HG02852 (cell line): ENCODE measurements at regions not wholly inside any gene's neighbourhood (a gene's known extent, or its start where the extent isn't known, plus 50 kb on each side); places are given as distances from the start of the nearest gene placed in this dataset.
"Not testable (repeated sequence)": the region's sequence is repeated elsewhere in the genome, so short reads cannot be mapped to it uniquely, and the experiment has no call there.

Experiments used
- ATAC-seq: cut with Tn5 transposase; IDR thresholded peaks from one replicate; pipeline ENCODE4 v1.9.1; 2021; ENCODE audit warnings: mild to moderate bottlenecking, moderate library complexity; ENCODE audit not compliant: unreplicated experiment

GRCh38 chrX:45524296-45524695 lies 323.6 kb upstream of the DIPK2B start:
- no peak for ATAC-seq

- no peak for ATAC-seq
Measured at GRCh38 chrX:45518552-45518951, 317.9 kb upstream of the DIPK2B start.

- ATAC-seq = no peak
Measured at GRCh38 chrX:45517090-45517973, 316.7 kb upstream of the DIPK2B start.

GRCh38 chrX:45515262-45516215 lies 314.9 kb upstream of the DIPK2B start:
- ATAC-seq = no peak

- no peak for ATAC-seq
Measured at GRCh38 chrX:45513042-45513441, 312.4 kb upstream of the DIPK2B start.

GRCh38 chrX:45508454-45508853 lies 307.8 kb upstream of the DIPK2B start:
- no peak for ATAC-seq

GRCh38 chrX:45506149-45506730 lies 305.6 kb upstream of the DIPK2B start:
- ATAC-seq = no peak

GRCh38 chrX:45505214-45505613 lies 304.5 kb upstream of the DIPK2B start:
- no peak for ATAC-seq

- ATAC-seq = not testable (repeated sequence)
Measured at GRCh38 chrX:45503787-45504362, 303.2 kb upstream of the DIPK2B start.

- no peak for ATAC-seq
Measured at GRCh38 chrX:45502396-45502795, 301.7 kb upstream of the DIPK2B start.

- ATAC-seq = no peak
Measured at GRCh38 chrX:45497290-45497689, 296.6 kb upstream of the DIPK2B start.

GRCh38 chrX:45485719-45486118 lies 285.0 kb upstream of the DIPK2B start:
- no peak for ATAC-seq

GRCh38 chrX:45479835-45480422 lies 279.3 kb upstream of the DIPK2B start:
- no peak for ATAC-seq

GRCh38 chrX:45479196-45479834 lies 278.6 kb upstream of the DIPK2B start:
- ATAC-seq = no peak

GRCh38 chrX:45472968-45473367 lies 272.3 kb upstream of the DIPK2B start:
- no peak for ATAC-seq

GRCh38 chrX:45467537-45467936 lies 266.9 kb upstream of the DIPK2B start:
- ATAC-seq = not testable (repeated sequence)

GRCh38 chrX:45455732-45456131 lies 255.1 kb upstream of the DIPK2B start:
- not testable (repeated sequence) for ATAC-seq

GRCh38 chrX:45454290-45454689 lies 253.6 kb upstream of the DIPK2B start:
- ATAC-seq = no peak

GRCh38 chrX:45449982-45450381 lies 249.3 kb upstream of the DIPK2B start:
- ATAC-seq = no peak

- no peak for ATAC-seq
Measured at GRCh38 chrX:45447995-45448394, 247.3 kb upstream of the DIPK2B start.
